Hematopoietic multipotent progenitor cell treated with erythropoietin and hydrocortisone succinate and interleukin-3 and kit ligand, for 6 days (in vitro differentiated cells): ENCODE measurements at regions not wholly inside any gene's neighbourhood (a gene's known extent, or its start where the extent isn't known, plus 50 kb on each side); places are given as distances from the start of the nearest gene placed in this dataset.

Experiments used
- DNase-seq: peaks from one replicate; pipeline ENCODE4 v3.0.0-alpha.2; 2015

- DNase-seq, result no peak
Measured at GRCh38 chr15:87345961-87346360, 910.6 kb downstream of the NTRK3 start.

DNA sequence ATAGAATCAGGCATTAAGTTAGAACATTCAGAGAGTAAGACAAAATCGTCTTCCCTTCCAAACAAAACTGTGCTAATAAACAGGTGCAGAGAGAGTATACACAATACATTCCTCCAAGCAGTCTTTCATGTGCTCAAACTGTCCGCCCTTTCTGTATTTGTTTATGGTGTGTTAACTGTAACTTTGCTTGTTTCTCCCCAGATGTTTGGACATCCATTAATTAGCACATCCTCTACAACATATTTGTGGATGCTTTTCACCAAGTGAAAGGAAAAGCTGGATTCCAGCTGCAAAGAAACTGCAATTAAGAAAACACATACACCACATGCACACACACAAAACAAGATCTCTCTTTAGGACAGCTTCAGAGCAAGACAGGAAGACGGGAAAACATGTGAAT lies 912.6 kb downstream of the NTRK3 start:
- DNase-seq, result no peak

DNA sequence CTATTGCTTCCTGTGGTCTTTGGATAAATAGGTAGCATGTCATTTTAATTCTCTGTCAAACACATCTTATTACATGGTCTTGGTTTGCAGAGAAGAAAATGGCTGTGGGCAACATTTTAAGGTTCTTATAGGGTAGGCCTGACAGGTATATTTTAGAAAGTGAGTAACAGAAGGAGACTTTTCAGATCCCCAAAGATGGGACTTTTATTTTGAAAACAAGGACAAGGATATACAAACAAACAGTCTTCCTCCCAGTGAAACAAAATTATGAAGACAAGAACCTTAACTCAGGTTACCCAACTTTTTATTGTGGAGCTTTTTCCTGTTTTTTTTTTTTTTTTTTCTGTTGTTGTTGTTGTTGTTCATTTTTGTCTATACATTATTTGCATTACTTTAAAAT lies 916.2 kb downstream of the NTRK3 start:
- no peak for DNase-seq

- no peak for DNase-seq
Measured at GRCh38 chr15:87326269-87326668, 930.3 kb downstream of the NTRK3 start.

DNA sequence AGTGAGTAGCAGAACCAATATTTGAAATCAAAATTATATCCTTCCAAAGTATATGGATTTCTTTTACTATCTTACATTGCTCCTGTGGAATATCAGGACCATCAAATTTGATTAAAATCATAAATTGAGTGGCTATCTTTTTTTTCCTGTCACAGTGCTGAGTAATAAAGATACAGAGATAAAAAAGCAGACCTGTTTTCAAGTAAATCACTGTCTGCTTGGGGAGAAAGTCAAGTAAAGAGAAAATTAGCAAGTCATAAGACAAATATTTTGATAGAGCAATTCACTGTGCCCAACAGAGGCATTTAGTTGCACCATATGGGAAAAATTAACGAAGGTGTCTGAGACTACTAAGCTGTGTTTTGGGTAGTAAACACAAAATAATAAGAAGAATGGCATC lies 933.7 kb downstream of the NTRK3 start:
- DNase-seq, result no peak

DNA sequence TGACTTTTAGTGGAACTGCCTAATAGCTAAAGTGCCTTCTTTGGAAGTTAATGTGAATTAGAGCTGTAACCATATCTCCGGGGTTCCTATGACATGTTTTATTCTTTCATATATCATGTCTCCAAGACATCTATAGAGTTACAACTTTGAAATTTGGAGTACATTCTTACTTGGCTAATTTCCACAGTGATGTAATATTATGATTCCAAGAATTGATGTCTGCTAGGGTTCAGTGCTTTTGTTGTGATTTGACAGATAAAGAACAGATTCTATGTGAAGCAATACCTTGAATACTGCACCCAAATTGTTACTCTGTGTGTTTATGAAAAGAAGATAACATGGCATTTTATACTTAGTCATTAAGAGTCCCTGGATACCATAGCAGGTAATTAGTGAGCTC lies 934.3 kb downstream of the NTRK3 start:
- DNase-seq, result no peak

DNA sequence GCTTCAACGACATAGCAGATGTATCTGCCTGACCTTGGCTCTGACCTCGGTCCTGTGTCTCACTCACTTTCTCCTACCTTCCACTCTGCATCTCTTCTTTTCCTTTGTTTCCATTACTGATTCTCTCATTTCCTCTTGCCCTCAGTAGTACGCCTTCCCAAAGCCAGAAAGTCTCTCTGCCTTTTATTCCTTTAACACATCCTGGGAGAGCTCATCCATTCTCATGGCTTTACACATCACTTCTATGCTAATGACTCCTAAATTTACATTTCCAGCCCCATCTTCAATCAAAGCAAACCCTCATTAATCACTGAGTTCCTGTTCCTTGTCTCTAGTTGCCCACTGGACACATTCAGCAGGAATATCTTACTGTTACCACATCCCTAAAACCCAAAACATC lies 938.6 kb downstream of the NTRK3 start:
- DNase-seq, result no peak

- DNase-seq, result no peak
Measured at GRCh38 chr15:87312221-87312620, 944.3 kb downstream of the NTRK3 start.

DNA sequence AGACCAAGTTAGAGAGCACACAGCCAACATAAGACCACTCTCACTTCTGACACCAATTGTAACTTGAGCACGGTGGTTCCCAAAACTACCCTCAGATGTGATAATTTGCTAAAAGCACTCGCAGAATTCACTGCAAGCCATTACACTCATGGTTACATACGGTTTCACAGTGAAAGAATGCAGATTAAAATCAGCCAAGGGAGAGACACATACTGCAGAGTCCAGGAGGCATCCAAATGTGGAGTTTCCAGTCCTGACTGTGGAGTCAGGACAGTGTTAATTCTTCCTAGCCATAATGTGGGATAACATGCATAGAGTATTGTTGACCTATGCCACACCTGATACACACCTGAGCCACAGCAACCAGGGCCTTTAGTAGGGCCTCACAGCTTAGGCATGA lies 956.4 kb downstream of the NTRK3 start:
- DNase-seq, result no peak

DNA sequence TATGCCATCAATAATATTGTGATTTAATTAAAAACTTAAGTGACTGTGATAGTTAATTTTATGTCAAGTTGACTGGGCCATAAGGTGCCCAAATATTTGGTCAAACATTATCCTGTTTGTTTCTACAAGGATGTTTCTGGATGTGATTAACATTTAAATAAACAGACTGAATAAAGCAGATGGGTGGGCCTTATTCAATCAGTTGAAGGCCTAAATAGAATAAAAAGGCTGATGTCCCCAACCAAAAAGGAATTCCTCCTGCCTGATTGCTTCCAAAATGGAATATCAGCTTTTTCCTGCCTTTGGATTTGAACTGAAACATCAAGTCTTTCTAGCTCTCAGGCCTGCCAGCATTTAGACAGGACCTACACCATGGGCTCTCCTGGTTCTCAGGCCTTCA lies 961.7 kb downstream of the NTRK3 start:
- no peak for DNase-seq

GRCh38 chr15:87293031-87293430 lies 963.5 kb downstream of the NTRK3 start:
- DNase-seq, result no peak

- no peak for DNase-seq
Measured at GRCh38 chr15:87287156-87287555, 969.4 kb downstream of the NTRK3 start.

DNA sequence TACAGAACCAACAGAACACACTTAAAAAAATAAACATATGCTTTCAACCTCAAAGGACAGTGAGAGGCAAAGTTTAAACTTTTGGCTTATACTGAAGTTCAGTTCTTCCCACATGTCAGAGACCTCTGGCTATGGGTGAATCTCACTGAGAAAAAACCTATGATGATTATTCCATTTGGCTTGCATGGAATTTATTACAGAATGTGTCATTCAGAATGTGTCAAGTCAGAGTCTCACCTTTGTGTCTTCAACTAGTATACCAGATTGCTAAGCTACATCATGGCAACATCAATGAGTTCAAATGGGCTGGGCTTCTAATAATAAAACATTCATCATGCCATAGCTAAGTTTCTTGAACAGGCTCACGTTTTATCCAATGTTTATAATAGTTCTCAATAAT lies 987.0 kb downstream of the NTRK3 start:
- DNase-seq, result no peak

- no peak for DNase-seq
Measured at GRCh38 chr15:87268675-87269074, 987.9 kb downstream of the NTRK3 start.

GRCh38 chr15:87267798-87268197 lies 988.7 kb downstream of the NTRK3 start:
- DNase-seq, result no peak

- DNase-seq, result no peak
Measured at GRCh38 chr15:87263871-87264270, 992.7 kb downstream of the NTRK3 start.

DNA sequence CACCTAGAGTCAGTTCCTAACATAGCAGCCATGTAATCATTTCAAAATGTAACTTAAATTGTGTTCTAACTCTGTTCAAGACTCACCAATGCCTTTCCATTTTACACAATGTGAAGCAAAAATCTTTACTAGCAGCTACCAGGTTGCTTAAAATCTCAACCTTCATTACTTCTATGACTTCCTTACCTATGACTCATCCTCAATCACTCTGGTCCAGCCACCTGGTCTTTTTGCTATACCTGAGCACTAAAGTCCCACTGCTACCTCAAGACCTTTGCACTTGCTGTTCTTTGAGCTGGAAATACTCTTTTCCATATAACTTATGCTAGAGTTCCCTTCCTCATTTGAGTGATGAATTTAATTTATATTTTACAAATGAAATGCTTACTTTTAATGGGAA lies 993.2 kb downstream of the NTRK3 start:
- DNase-seq, result no peak

- no peak for DNase-seq
Measured at GRCh38 chr15:87245592-87245991, 1010.9 kb downstream of the NTRK3 start.

DNA sequence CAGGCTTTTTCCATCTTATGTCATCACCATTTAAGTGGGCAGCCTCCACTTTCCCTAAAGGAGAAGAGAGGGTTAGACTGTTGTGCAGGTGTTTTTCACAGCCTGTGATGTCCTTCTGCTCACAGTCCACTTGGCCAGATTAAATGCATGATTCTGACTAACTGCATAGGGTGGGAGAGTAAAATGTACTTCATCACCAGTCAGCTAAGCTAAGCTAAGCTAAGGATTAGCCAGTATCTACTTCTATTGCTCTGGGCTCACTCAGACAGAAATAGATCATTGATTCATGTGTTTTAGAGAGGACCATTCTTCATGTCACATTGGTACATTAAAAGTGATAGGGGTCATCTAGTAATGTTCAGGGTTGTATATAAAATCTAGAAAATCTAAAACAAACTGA lies 1013.1 kb downstream of the NTRK3 start:
- DNase-seq, result no peak

GRCh38 chr15:87239582-87240230 lies 1016.8 kb downstream of the NTRK3 start:
- no peak for DNase-seq

DNA sequence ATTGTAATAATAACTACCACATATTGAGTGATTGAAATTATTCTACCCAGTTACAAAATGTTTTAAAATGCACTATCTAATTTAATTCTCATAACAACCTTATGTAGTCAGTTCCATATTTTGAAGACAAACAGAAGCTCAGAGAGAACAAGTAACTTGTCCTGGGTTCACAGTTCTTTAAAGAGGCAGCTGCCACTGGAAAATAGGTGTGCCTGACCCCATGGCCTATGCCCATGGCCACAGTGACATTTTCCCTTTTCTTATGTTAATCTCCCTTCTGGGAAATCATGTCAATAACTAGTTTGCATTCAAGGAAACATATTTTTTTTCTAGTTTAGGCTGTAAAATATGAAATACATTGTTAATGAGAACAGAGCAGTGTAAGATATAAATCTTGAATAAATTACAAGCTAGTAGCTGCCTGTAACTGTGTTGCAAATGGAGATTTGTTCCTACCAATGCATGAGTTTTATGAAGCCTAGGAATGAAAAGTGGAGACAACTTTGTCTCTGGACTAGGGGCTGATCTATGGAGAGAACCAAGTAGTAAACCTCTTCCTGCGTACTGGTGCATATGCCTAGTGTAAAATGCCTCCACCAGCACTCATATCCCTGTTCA lies 1018.0 kb downstream of the NTRK3 start:
- no peak for DNase-seq

DNA sequence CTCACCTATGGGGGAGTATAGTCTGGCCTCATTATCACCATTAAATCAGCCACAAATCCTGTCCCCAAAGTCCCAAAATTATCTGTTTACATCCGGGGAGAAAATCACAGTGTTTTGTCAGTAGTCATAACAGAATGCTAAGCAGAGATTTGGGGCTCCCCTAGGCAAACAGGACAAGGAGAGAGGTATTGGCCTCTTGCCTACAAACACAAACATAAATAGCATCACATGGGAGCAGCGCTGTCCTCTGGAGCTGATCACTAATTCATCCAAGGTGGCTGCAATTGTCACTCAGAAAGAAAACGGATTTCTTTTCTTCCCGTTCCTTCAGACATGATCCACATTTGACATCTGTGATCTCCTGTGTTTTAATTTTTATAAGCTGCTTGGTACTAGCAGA lies 1028.1 kb downstream of the NTRK3 start:
- no peak for DNase-seq

DNA sequence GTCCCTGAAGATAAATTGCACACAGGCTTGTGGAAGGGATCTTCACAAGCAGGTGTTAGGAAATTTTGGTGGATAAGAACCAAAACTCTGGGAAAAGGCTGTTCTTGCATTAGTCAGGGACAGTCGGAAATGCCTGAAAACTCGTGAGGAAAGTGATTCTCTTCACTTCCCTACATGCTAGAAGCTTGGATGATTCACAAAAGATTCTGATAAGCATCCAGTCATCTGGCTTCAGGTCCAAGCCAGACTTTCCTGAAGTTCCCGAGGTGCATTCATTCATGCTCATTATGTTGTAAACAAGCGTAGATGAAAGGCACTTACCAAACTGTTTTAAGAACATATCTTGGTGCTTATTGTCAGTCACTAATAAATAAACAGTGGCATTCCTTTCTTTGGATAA lies 1028.7 kb downstream of the NTRK3 start:
- DNase-seq, result no peak

DNA sequence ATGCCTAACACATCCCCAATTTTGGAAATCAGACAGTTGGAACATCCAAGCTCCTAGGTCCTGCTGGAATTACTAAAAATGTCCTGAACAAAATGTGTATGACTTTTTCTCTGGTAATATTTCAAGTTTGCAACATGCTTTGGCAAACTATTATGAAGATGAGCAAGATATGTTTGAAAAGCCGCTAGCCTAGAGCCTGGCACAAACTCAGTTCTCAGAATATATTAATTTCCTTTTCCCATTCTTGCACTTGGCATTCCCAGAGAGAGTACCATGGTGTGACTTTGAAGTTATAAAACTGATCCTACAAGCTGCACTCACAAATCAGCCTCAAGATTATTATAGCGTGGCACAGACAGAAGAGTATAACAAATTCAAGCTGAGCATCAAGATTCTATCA lies 1031.1 kb downstream of the NTRK3 start:
- DNase-seq, result no peak

GRCh38 chr15:87224404-87224803 lies 1032.1 kb downstream of the NTRK3 start:
- no peak for DNase-seq
